Left renal pelvis (tissue), 4 donors: ENCODE measurements at regions not wholly inside any gene's neighbourhood (a gene's known extent, or its start where the extent isn't known, plus 50 kb on each side); places are given as distances from the start of the nearest gene placed in this dataset.
"Not testable (repeated sequence)": the region's sequence is repeated elsewhere in the genome, so short reads cannot be mapped to it uniquely, and the experiment has no call there.

Source experiments
- DNase-seq, 4 donors: peaks; one replicate each; pipeline ENCODE4 v3.0.0-alpha.2; 2013; ENCODE audit warnings: low read depth in 4 of 4, low spot score in 3 of 4

DNA sequence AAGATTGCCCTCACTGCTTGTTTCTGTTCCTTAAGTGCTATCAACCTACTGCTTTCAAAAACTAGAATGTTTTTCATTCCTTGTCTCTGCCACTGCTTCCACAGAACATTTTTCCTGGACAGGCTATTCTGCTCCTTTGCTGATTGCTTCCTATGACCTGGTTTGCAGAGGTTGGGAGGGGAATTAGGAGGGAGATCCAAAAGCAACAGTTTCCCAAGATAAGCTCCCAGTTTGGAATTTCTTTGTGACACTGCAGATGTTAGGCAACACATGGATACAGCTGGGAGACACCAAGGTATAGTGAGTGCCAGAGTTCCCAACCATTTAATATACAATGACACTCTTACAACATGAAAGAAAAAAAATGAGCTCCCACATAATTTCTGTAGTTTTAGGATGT lies 1036.5 kb downstream of the ROBO2 start:
- no peak for DNase-seq

DNA sequence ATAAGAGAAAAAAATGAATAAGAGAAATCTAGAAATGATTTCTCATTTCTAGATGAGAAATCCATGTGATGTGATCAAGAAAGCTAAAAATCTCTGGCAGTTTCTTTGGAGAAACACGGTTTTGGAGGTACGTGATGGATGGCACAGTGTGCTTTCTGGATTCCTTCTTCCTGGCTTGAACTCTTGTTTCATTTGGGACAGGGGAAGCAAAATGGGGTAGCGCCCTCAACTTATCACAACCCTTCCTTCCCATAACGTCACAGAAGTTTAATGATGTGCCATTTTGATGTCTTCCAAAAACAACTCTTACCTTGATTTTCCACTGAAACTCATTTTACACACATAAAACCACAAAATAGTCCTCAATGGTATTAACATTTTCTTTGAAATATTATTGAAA lies 1037.3 kb downstream of the ROBO2 start:
- DNase-seq: no peak

DNA sequence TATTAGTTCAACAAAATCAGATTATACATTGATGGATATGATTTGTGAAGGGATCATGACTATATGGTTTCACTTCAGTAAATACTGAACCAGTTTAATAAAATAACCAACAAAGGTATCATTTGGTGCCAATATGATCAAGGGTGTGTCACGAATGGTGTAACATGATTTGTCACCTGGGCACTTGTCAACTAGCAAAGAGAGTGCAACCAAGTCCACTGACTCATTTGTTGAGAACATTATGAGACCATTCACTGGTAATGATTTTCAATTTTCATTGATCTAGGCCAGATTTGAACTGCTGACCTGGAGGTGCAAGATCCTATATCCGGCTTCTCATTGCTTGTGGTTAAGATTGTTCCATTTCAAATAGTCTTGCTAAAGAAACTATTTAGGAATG lies 1037.9 kb downstream of the ROBO2 start:
- DNase-seq: no peak

DNA sequence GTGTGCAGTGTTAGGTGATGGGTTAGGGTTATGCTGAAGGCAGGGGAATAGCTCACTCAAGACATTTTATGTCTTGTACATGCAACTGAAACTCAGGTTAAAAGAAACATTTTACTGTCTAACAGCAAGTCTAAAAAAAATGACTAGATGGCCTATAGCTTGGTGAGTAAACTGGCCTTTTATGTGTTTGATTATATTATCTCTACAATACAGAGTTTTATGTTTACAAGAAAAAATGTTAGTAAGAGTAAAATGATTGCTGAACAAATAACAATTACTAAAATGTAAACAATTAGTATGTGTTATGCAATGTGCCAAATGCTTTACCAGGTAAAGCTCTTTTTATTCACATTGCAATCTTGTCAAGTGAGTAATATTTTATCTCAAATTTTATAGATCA lies 1039.6 kb downstream of the ROBO2 start:
- no peak for DNase-seq

DNA sequence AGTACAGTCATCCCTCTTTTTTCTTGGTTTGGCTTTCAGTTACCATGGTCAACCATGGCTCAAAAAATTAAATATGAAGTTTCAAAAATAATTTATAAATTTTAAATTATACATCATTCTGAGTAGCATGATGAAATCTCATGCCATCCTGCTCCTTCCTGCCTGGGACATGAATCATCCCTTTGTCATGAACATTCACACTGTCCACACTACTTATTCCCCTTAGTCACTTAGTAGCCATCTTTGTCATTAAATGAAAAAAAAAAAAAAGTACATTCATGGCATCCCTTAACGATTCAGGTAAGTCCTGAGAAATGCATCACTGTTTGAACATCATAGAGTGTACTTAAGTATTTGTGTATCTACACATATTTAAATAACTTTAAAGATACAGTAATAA lies 1046.3 kb downstream of the ROBO2 start:
- DNase-seq: no peak

DNA sequence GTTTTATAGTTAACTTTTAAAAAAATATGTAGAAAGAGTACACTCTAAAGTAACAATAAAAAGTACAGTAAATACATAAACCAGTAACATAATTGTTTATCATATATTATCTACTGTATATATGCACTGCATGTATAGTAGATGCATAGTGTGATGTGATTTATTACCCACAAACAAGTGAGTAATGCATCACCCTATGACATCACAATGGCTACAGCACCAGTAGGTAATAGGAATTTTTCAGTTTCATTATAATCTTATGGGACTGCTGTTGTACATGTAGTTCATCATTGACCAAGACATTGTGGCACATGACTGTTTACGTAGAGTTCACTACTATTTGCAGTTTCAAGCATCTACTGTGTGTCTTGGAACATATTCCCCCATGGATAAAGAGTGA lies 1047.2 kb downstream of the ROBO2 start:
- DNase-seq: no peak

DNA sequence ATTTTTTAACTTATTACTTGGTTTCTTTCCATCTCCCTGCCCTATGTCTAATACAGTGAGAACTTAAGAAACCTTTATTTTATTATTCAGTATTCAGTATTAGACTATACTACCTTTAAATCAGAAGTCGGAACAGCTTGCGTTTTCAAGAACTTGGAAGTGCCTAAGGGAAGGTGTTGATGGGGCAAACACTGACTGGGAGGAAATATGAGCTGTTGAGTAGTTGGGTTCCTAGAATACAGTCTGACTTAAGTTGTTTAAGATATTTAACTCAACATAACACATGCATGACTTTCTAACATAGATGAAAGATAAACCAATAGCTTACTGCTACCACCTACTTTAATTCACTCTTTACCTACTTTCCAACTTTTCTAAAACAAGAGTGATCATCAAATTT lies 1048.1 kb downstream of the ROBO2 start:
- no peak for DNase-seq

DNA sequence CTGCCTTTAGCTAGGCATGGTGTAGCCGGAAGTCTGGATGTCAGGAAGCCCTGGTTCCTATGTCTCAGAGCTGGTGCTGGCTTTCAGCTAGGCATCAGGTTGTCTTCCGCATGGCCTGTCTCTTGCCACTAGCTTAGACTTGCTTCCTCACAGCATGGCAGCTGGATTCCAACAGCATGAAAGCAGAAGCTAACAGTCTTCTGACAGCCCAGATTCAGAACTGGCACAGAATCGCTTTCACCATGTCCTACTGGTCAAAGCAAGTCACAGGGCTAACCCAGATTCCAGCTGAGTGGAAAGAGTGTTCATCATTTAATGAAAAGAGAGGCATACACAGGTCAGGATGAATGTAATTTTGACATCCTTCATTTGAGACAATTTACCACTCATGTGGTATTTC lies 1050.5 kb downstream of the ROBO2 start:
- no peak for DNase-seq

DNA sequence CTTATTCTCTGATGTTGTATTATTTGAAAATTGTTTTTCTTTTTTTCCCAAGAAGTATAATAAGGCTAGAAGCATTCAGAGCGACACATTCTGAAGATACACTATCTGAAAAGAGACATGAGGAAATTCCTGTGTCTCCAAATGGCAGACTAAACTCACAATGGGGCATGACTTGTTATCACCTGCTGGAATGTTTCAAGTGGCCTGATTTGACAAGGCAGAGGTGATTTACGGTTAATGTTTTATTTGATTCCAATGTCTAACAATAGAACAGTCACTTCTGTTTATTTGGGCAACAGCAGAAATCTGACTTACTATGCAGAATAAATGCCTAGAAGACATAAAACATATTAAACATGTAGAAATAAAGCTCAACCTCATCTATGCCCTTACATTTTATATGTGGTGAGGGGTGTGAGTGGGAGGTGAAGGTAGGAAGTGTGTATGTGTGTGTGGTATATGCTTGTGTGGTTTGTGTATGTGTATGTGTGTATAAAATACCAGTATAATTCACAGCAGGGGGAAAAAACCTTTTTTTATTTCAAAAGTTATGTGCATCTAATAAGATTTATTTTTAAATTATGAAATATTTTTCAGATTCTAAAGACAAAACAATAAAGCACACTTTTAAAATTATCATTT lies 1051.7 kb downstream of the ROBO2 start:
- no peak for DNase-seq

DNA sequence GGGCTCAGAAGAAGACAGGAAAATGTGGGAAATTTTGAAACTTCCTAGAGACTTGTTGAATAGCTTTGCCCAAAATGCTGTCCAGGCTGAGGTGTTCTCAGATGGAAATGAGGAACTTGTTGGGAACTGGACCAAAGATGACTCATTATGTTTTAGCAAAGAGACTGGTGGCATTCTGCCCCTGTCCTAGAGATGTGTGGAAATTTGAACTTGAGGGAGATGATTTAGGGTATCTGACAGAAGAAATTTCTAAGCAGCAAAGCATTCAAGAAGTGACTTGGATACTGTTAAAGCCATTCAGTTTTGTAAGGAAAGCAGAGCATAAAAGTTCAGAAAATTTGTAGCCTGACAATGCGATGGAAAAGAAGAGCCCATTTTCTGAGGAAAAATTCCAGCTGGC lies 1052.7 kb downstream of the ROBO2 start:
- DNase-seq: not testable (repeated sequence)

DNA sequence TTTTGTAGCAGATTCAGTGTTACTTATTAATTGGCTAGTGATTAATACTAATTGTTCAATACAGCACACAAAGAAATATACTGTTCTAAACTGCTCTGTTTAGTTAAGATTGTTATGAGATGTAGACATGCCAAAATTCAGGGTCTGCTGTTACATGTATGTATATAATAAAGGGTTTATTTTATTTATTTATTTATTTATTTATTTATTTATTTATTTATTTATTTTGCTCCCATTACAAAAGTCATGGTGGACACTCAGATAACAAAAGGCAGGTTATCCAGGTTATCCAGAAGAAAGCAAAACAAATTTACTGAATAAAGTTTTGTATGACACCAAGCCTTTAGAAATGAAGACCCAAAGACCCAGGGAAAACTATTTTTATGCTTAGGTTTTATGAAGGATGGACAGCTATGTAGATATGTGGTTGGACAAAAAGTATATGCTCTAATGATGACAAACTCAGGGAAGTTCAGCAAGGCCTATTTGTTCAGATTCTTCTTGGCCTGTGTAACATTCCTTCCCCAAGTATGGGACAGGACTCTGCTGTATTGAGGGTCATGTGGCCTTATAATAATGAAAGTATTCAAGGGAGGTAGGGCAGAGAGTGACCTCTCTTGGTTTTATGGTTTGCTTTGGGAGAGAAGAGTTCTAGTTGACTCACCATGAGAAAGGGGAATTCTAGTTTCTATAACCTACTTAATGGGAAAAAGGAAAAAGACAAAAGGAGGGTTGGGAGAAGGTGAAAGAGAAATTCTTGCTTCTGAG lies 1056.8 kb downstream of the ROBO2 start:
- no peak for DNase-seq

DNA sequence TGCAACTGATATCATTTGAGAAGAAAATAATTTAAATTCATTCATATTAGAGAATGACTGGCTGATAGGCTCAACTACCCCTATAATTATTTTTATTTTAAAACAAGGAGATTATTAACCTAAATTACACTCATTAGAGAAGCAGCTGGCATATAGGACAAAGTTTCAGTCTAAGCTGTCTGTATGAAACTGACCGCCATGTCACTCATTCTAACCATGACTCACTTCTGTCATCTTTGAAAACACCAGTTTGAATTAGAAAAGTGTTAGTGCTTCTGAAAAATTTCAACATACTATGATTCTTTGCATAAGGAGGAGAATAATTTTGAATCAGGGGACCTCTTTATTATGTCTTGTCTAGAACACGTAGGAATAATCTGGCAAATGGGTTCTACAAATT lies 1058.5 kb downstream of the ROBO2 start:
- DNase-seq: no peak

DNA sequence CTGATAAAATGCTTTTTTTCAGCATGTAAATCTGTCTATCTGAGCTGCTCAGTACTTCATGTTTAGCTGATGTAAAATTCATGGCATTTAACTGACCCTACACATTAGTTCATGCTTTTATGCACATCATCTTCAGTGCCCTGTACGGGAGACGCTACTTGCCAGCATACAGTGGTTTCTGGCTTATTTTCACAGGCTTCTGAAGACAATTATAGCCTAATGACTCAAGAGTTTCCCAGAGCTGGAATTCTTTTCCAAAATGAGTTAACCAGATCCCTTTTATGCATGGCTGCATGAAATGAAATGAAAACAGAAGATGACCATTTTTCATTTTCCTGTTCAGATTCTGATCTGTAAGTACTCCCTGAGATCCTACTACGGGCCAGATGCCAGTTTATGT lies 1061.5 kb downstream of the ROBO2 start:
- no peak for DNase-seq

DNA sequence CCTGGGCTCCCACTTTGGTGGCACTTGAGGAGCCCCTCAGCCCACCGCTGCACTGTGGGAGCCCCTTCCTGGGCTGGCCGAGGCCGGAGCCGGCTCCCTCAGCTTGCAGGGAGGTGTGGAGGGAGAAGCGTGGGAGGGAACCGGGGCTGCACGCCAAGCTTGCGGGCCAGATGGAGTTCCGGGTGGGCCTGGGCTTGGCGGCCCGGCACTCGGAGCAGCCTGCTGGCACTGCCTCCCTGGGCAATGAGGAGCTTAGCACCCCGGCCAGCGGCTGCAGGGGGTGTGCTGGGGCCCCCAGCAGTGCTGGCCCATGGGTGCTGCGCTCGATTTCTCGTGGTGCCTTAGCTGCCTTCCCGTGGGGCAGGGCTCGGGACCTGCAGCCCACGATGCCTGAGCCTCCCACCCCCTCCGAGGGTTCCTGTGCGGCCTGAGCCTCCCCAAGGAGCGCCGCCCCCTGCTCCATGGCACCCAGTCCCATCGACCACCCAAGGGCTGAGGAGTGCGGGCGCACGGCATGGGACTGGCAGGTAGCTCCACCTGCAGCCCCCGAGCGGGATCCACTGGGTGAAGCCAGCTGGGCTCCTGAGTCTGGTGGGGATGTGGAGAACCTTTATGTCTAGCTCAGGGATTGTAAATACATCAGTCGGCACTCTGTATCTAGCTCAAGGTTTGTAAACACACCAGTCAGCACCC lies 1068.5 kb downstream of the ROBO2 start:
- not testable (repeated sequence) for DNase-seq

DNA sequence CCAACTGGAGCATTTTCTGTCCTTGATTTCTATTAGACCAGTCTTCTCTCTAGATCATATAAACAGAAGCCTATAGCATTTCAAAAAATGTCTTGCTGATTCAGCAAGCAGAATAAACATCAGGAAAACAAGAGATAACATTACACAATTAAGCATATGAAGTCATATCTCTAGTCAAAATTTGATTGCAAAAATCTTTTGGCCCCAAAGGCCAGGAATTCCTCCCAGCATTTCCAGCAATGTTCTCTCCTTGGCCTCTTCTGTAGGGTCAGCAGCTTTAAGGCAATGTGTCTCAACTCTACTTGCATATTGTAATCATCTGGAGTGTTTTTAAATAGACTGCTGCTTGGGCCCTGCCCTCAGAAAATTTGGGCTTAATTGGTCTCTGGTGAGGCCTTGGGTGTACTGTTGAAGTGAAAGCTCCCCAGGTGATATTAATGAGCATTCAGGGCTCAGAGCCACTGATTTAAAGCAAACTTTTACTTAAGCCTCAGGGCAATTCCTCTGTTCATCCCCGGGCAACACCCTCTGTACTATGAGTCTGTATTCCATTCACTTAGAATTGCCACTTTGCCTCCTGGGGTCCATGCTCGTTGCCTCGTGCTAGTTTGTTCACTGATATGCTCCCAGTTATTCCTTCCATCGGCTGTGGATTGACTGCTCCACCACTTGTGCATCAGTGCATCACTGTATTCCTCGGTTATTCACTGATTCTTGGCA lies 1072.6 kb downstream of the ROBO2 start:
- no peak for DNase-seq

DNA sequence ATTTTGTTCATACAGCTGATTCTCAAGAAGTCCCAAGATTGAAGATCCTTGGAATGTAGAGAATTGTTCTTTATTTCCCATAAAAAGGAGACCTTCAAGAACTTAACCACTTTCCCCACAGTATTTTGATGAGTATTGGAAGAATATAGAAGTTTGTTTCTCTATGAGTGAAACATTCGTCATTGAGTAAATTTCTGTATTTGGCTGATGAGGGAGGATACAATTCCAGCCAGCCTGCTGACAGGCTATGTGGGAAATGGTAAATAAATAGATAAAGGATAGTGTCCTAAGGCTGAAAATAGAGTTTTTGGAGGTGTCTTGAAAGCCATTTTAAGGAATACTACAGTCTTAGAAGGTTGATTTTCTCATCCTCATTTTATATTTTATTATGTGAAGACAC lies 1076.1 kb downstream of the ROBO2 start:
- DNase-seq: no peak

DNA sequence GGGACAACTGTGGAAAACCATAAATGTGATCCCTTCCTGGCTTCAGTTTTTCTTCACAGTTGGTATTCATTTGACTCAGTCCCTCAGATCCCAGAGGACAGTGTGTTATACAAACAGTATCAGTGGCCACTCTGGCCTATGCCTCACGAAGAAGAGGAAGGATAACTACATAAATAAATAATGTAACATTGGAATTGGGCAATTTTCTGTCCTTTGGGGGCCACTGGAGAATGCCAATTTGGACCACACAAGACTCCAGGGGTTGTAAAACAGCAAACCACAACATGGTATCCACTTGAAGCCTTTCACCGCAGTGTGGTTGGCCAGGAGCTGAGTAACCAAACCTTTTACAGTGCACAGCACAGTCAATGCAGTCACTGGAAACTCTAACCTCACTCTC lies 1077.0 kb downstream of the ROBO2 start:
- DNase-seq: no peak

DNA sequence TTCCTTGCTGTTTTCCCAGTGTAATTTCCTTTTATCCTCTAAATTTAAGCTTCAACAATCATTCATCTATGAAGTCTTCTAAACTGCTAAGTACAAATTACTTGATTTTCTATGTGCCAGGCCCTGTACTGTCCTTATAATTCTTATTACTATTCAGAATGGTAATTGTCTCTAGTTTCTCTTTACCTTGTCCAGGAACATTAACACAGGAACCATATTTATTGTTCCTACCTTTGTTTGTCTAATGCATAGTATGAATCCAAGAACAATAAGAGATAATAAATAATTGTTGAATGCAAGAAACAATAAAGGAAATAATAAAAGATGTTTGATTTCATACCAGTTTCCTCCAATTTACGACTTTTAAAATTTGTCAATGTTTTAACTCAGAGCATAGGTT lies 1083.2 kb downstream of the ROBO2 start:
- no peak for DNase-seq

DNA sequence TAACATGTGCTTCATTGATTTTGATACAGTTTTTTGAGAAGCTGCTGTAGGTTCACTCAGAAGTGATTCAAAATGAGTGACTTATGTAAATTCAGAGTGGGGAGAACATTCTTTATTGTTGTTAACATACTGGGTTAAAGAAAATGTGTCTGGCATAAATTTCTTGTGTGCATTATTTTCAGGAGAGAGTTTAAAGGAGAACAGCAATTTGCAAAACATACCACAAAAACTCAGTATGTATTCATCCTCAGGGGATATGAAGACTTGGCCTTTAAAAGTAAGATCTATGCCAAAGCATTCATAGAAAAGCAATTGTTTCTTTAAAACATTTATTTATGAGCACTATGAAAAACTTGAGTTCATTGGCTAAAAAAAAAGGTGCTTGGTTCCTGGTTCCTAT lies 1089.8 kb downstream of the ROBO2 start:
- DNase-seq: no peak

DNA sequence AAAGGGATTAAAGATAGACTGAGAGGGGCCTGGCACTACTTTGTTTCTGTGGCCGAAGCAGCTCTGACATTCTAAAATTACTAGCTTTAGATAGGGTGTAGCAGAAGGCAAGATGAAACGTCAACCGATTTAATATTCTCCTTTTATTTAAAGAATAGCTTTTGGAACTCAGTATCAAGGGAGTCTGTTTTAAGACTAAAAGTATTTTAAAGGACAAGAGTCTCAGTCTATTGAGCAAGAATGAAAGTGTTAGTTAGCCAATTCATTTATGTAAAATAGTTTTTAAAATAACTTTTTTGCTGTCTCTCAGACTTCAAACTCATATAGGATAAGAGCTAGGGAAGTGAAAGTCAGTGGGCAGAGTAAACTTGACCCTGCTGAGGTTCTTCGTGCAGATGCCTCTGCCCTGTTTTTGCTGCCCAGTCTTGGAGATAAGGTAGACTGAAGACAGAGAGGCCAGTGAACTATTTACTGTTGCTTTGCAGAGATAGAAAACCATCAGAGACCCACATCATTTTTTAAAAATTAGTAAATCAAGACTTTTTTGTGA lies 1090.9 kb downstream of the ROBO2 start:
- DNase-seq: no peak

DNA sequence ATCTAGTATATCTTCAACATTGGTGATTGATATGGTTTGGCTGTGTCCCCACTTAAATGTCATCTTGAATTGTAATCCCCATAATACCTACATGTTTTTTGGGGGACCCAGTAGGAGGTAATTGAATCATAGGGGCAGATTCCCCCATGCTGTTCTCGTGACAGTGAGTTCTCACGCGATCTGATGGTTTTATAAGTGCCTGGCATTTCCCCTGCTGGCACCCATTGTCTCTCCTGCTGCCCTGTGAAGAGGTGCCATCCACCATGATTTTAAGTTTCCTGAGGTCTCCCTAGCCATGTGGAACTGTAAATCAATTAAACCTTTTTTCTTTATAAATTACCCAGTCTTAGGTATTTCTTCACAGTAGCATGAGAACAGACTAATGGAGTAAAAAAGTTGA lies 1094.6 kb downstream of the ROBO2 start:
- DNase-seq: no peak
